ENCODE measurements at regions not wholly inside any gene's neighbourhood (a gene's known extent, or its start where the extent isn't known, plus 50 kb on each side); places are given as distances from the start of the nearest gene placed in this dataset.

DNA sequence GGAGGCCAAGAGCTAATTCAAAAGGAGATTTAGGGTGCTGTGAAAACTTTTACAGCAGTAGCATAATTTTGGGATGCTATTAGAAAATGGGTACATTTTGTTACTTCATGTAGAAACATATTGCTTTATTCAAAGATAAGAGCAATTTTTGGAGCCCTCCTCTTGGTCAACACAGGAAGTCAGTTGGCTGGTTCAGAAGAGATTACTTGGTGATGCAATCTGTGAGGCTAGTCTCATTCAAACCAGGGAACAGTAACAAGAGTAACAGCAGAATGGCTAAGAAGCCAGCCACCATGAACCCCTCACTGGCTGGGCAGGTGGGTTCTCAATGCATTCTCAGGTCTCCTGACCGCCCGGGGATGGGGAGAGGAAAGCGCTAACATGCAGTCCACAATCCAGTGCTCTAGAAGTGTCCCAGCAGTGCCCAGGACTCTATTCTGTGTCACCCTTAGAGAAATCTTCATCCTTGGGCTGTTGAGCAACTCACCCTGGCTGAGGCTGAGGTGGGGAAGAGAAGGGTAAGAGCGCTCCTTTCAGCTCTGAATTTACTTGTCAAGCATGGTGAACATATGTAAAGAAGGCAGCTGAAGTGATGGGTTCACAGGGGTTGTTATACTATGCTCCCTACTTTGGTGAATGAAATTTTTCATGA, 262.2 kb upstream of the UBASH3B start:
- TF ChIP-seq CTCF (IDR thresholded peaks at IDR 0.05; ENCODE audit: insufficient read depth, low read depth, low read length) (no peak), EZH2 (IDR thresholded peaks at IDR 0.05; ENCODE audit: insufficient read depth, low read length) (no peak)

Measured in astrocyte (in vitro differentiated cells and primary cell).